Stomach (tissue), 4 donors: ENCODE measurements at regions not wholly inside any gene's neighbourhood (a gene's known extent, or its start where the extent isn't known, plus 50 kb on each side); places are given as distances from the start of the nearest gene placed in this dataset.

ENCODE experiments used
- CTCF ChIP-seq, 7 experiments: fragments of 450-650 bp in 4 of 7; fragments of 200-600 bp in 3 of 7; sonication (generic) in 3 of 7; IDR thresholded peaks; one replicate each; pipeline ENCODE4 v1.5.1; 2016 to 2019; ENCODE audit warnings: antibody characterized with exemption in 7 of 7, control low read depth in 2 of 7, mild to moderate bottlenecking in 1 of 7
- EP300 ChIP-seq: sonication (generic); formaldehyde crosslinking; IDR thresholded peaks from one replicate; pipeline ENCODE4 v1.6.1; 2017; ENCODE audit warnings: antibody characterized with exemption
- POLR2A ChIP-seq, 4 donors: fragments of 450-650 bp; IDR thresholded peaks; one replicate each; pipeline ENCODE4 v1.6.1; 2016; ENCODE audit warnings: antibody characterized with exemption in 4 of 4, control low read depth in 2 of 4, mild to moderate bottlenecking in 1 of 4, moderate library complexity in 1 of 4
- POLR2AphosphoS5 ChIP-seq, 3 donors: sonication (generic); formaldehyde crosslinking; IDR thresholded peaks; one replicate each; pipeline ENCODE4 v1.6.1; 2016; ENCODE audit warnings: antibody characterized with exemption in 3 of 3

DNA sequence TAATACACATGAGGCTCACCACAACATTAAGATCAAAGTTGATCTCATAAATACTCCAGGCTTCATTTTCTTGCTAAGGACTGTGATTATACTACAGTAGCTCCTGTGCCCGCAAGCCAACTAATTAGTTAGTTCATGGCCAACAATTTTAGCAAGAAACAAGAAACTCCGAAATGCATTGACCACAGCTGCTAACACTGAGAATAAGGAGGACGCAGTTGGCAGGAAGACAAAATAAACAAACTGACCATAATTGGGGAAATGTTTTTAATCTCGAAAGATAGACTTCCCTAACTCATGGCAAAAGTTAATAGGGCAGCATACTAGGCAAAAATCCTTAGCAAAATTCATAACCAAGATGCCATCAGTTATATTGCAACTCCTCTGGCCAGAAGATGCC lies 115.5 kb upstream of the SPEF2 start:
- TF ChIP-seq CTCF (IDR thresholded peaks at IDR 0.05) (no peak), POLR2A (IDR thresholded peaks at IDR 0.05) (no peak), EP300 (no peak), POLR2AphosphoS5 (IDR thresholded peaks at IDR 0.05) (no peak)
